Endothelial cell of umbilical vein (primary cell): ENCODE measurements at regions not wholly inside any gene's neighbourhood (a gene's known extent, or its start where the extent isn't known, plus 50 kb on each side); places are given as distances from the start of the nearest gene placed in this dataset.

Experiments
- BruUV-seq: library from RNA; stranded (reverse); fragments of 400-500 nt; replicated peaks from 2 replicates; lab custom pipeline; 2021; lab: Mats Ljungman, UMichigan
- CTCF ChIA-PET: fragments of 300-600, 350-600 bp; sonication (Branson Sonifier 250); formaldehyde crosslinking; loops from one replicate; lab custom pipeline; 2021; ENCODE audit warnings: antibody characterized with exemption, inconsistent platforms; lab: Charles Lee
- POLR2A ChIA-PET: fragments of 300-600, 350-600 bp; sonication (Branson Sonifier 250); formaldehyde crosslinking; loops from one replicate; lab custom pipeline; 2021; ENCODE audit warnings: antibody characterized with exemption, inconsistent platforms; lab: Charles Lee
- DNase-seq: peaks from one replicate; pipeline ENCODE4 v3.0.0-alpha.2; 2011; ENCODE audit warnings: low read depth, low spot score
- FAIRE-seq: peaks from 2 replicates; lab custom pipeline; 2011; peaks lifted over from hg19 to GRCh38; lab: Jason Lieb, UNC
- H2AFZ ChIP-seq: 2 replicates; pipeline ENCODE4 v1.6.0; 2012; ENCODE audit warnings: low read depth, low read length, control low read depth, inconsistent platforms
- H3K27ac ChIP-seq: 2 replicates; pipeline ENCODE4 v1.5.1; 2011; ENCODE audit warnings: low read depth, mild to moderate bottlenecking, control low read depth, low read length, moderate library complexity; ENCODE audit not compliant: insufficient read depth
- H3K27me3 ChIP-seq, 2 experiments: 2 replicates each; pipeline versions ENCODE4 v1.6.0 to v1.6.1; 2011; ENCODE audit warnings: low read length in 2 of 2, mixed read lengths in 1 of 2; ENCODE audit not compliant: control insufficient read depth in 2 of 2, insufficient read depth in 2 of 2
- H3K36me3 ChIP-seq, 2 experiments: 2 replicates in 1 of 2; 3 replicates in 1 of 2; pipeline ENCODE4 v1.5.1; 2011; ENCODE audit warnings: low read length in 2 of 2, mild to moderate bottlenecking in 1 of 2, moderate library complexity in 1 of 2; ENCODE audit not compliant: control insufficient read depth in 2 of 2, insufficient read depth in 2 of 2; ENCODE audit errors: extremely low read depth in 1 of 2
- H3K4me1 ChIP-seq: 3 replicates; pipeline ENCODE4 v1.5.1; 2011; ENCODE audit warnings: mild to moderate bottlenecking, low read length; ENCODE audit not compliant: control insufficient read depth, insufficient read depth; ENCODE audit errors: extremely low read depth
- H3K4me2 ChIP-seq: 2 replicates; pipeline ENCODE4 v1.6.1; 2011; ENCODE audit warnings: low read length, control low read depth, mixed read lengths; ENCODE audit not compliant: insufficient read depth
- H3K4me3 ChIP-seq, 3 experiments: fragments of 200-600 bp in 1 of 3; sonication (generic), shearing (Covaris generic) in 1 of 3; replicated peaks in 1 of 3; 2 replicates each; pipeline ENCODE4 v1.5.1; 2011 to 2016; ENCODE audit warnings: control low read depth in 3 of 3, low read length in 3 of 3, mild to moderate bottlenecking in 2 of 3, inconsistent platforms in 1 of 3, low read depth in 1 of 3, moderate library complexity in 1 of 3; ENCODE audit not compliant: insufficient read depth in 1 of 3
- H3K79me2 ChIP-seq: 2 replicates; pipeline ENCODE4 v1.6.0; 2012; ENCODE audit warnings: low read length, inconsistent platforms; ENCODE audit not compliant: control insufficient read depth, insufficient read depth
- H3K9ac ChIP-seq: replicated peaks from 2 replicates; pipeline ENCODE3; 2011; ENCODE audit warnings: low read length, control low read depth; ENCODE audit not compliant: insufficient read depth; ENCODE audit errors: extremely low read depth
- H3K9me1 ChIP-seq: replicated peaks from 3 replicates; pipeline ENCODE4 v1.6.0; 2011; ENCODE audit warnings: mild to moderate bottlenecking, low read length; ENCODE audit not compliant: control insufficient read depth, insufficient read depth; ENCODE audit errors: extremely low read depth
- H3K9me3 ChIP-seq: replicated peaks from 2 replicates; pipeline ENCODE4 v1.5.1; 2012; ENCODE audit warnings: low read length, inconsistent platforms; ENCODE audit not compliant: control insufficient read depth, insufficient read depth
- H4K20me1 ChIP-seq: replicated peaks from 2 replicates; pipeline ENCODE3; 2011; ENCODE audit warnings: mild to moderate bottlenecking, low read length; ENCODE audit not compliant: control insufficient read depth, insufficient read depth; ENCODE audit errors: extremely low read depth
- EZH2 ChIP-seq: IDR thresholded peaks from 2 replicates; pipeline ENCODE4 v1.6.1; 2012; ENCODE audit warnings: borderline replicate concordance, low read depth, mild to moderate bottlenecking, moderate library complexity, low read length, inconsistent platforms; ENCODE audit not compliant: severe bottlenecking
- FOS ChIP-seq: IDR thresholded peaks from 2 replicates; pipeline ENCODE4 v1.6.1; 2011; ENCODE audit warnings: mild to moderate bottlenecking, low read length, moderate library complexity, borderline replicate concordance; ENCODE audit not compliant: insufficient read depth
- GATA2 ChIP-seq: IDR thresholded peaks from 2 replicates; pipeline ENCODE4 v1.7.0; 2011; ENCODE audit warnings: low read depth, mild to moderate bottlenecking, moderate library complexity, mixed read lengths, low read length; ENCODE audit not compliant: insufficient read length, insufficient read depth
- JUN ChIP-seq: IDR thresholded peaks from 2 replicates; pipeline ENCODE4 v1.6.1; 2011; ENCODE audit warnings: borderline replicate concordance, low read depth; ENCODE audit not compliant: insufficient read length, insufficient read depth
- MYC ChIP-seq: IDR thresholded peaks from one replicate; pipeline ENCODE4 v1.6.1; 2011; ENCODE audit warnings: mild to moderate bottlenecking, low read depth, low read length
- POLR2A ChIP-seq: IDR thresholded peaks from 2 replicates; pipeline ENCODE4 v1.6.1; 2012; ENCODE audit warnings: low read depth, mild to moderate bottlenecking, control low read depth, low read length
- POLR2AphosphoS5 ChIP-seq: IDR thresholded peaks from 2 replicates; pipeline ENCODE4 v1.6.1; 2012; ENCODE audit warnings: low read depth, mild to moderate bottlenecking, control low read depth, low read length, moderate library complexity; ENCODE audit not compliant: insufficient read depth
- dilution Hi-C: fragments of 300-500 bp; cut with MboI; formaldehyde crosslinking; loops from one replicate; pipeline ENCODE4 v1.15.0; 2019; ENCODE audit warnings: low sequenced_read_pairs; ENCODE audit not compliant: extremely low pct_ligation_motif_present
- intact Hi-C: fragments of 100-400 bp; cut with micrococcal nuclease; formaldehyde crosslinking; loops from one replicate; pipeline ENCODE4 v1.10.0; 2022
- TF ChIP-seq, protein P1 (sequence below): IDR thresholded peaks from 2 replicates; pipeline ENCODE4 v1.6.1; 2011; ENCODE audit not compliant: insufficient read depth, insufficient read length
- TF ChIP-seq, protein P2 (sequence below), 2 donors: IDR thresholded peaks; 1 replicate in 1 of 2; 2 replicates in 1 of 2; pipeline ENCODE4 v1.5.1; 2011; ENCODE audit warnings: low read length in 2 of 2, mild to moderate bottlenecking in 2 of 2, moderate library complexity in 2 of 2, control low read depth in 1 of 2, inconsistent platforms in 1 of 2, low read depth in 1 of 2; ENCODE audit not compliant: insufficient read depth in 1 of 2; ENCODE audit errors: extremely low read depth in 1 of 2

DNA sequence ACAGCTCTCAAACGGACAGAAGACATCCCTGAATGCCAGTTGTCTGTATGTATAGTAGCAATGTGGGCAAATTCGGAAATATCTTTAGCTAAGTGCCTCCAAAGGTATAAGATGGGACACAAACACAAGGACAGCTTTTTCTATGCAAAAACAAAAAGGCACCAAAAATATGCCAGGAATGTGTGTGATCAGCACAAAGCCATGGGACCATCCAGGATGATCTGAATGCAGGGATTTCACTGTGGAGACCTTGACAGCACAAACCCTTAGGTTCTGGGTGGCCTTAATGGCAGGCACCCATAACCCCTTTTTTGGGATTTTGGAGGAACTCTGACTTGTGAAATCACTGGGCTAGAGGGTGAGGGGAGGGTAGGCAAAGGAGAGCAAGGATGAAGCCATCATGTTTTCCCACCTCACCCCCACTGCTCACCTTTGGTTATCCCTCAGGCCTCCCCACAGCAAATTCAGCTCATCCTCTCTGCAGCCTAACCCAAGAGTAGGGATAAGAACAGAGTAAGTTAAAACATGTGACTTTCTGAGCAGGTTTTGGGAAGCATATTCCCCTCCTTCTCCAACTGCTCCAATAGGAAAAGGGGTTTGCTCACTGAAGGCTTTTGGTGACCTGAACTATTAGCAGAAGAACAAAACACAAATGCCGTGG lies 154.6 kb downstream of the SNX19 start:
- Histone ChIP-seq H3K4me3 (no peak overlapping the region), H3K27me3 (peaks cover 0 to 2% of the 10 kb centered on the region in 2 experiments), H3K4me1 (no peaks in the 10 kb centered on the region), H3K4me2 (no peak overlapping the region), H3K9me1 (no peaks in the 10 kb centered on the region), H3K36me3 (no peaks in the 10 kb centered on the region), H4K20me1 (no peaks in the 10 kb centered on the region), H2AFZ (no peak overlapping the region), H3K9ac (no peak overlapping the region), H3K9me3 (no peaks in the 10 kb centered on the region), H3K27ac (no peak overlapping the region), H3K79me2 (no peaks in the 10 kb centered on the region)
- no peak for FAIRE-seq
- TF ChIP-seq EZH2 = no peak
- no peak for TF ChIP-seq MYC
- TF ChIP-seq POLR2A = no peak
- TF ChIP-seq GATA2 = no peak
- TF ChIP-seq POLR2AphosphoS5 = no peak
- TF ChIP-seq, protein P1, sequence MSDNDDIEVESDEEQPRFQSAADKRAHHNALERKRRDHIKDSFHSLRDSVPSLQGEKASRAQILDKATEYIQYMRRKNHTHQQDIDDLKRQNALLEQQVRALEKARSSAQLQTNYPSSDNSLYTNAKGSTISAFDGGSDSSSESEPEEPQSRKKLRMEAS = no peak
- no peak for TF ChIP-seq JUN
- no peak for TF ChIP-seq FOS
- TF ChIP-seq, protein P2, sequence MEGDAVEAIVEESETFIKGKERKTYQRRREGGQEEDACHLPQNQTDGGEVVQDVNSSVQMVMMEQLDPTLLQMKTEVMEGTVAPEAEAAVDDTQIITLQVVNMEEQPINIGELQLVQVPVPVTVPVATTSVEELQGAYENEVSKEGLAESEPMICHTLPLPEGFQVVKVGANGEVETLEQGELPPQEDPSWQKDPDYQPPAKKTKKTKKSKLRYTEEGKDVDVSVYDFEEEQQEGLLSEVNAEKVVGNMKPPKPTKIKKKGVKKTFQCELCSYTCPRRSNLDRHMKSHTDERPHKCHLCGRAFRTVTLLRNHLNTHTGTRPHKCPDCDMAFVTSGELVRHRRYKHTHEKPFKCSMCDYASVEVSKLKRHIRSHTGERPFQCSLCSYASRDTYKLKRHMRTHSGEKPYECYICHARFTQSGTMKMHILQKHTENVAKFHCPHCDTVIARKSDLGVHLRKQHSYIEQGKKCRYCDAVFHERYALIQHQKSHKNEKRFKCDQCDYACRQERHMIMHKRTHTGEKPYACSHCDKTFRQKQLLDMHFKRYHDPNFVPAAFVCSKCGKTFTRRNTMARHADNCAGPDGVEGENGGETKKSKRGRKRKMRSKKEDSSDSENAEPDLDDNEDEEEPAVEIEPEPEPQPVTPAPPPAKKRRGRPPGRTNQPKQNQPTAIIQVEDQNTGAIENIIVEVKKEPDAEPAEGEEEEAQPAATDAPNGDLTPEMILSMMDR (IDR thresholded peaks at IDR 0.05; ENCODE audit: extremely low read depth in 1 of 2, insufficient read depth in 1 of 2, low read depth in 1 of 2, low read length in 2 of 2) = no peak
- intact Hi-C loops (no loop called here), dilution Hi-C loops (no loop called here)
- ChIA-PET POLR2A (no interaction called here), CTCF (no interaction called here)
- no TSS peak for BruUV-seq
- no peak for DNase-seq
